ENCODE measurements at regions not wholly inside any gene's neighbourhood (a gene's known extent, or its start where the extent isn't known, plus 50 kb on each side); places are given as distances from the start of the nearest gene placed in this dataset.

GRCh38 chr2:41313082-41313481 is 734.7 kb upstream of the PKDCC start:
- Histone ChIP-seq H3K27ac (no peak overlapping the region), H3K36me3 (no peaks in the 10 kb centered on the region), H3K4me3 (ENCODE audit: low read depth, low read length) (no peak overlapping the region), H3K27me3 (ENCODE audit: insufficient read depth, low read depth, severe bottlenecking) (no peaks in the 10 kb centered on the region), H3K9me3 (ENCODE audit: severe bottlenecking) (no peaks in the 10 kb centered on the region)
- TF ChIP-seq CTCF (IDR thresholded peaks at IDR 0.05; ENCODE audit: low read depth, low read length): no peak
- DNase-seq: no peak

GRCh38 chr2:41314511-41315070 is 733.2 kb upstream of the PKDCC start:
- no peak for DNase-seq
- no peak for TF ChIP-seq CTCF (IDR thresholded peaks at IDR 0.05; ENCODE audit: low read depth, low read length)

GRCh38 chr2:41319437-41319836 is 728.4 kb upstream of the PKDCC start:
- Histone ChIP-seq H3K9me3 (ENCODE audit: severe bottlenecking) (no peaks in the 10 kb centered on the region), H3K27me3 (ENCODE audit: insufficient read depth, low read depth, severe bottlenecking) (no peaks in the 10 kb centered on the region), H3K36me3 (no peaks in the 10 kb centered on the region), H3K4me3 (ENCODE audit: low read depth, low read length) (no peak overlapping the region), H3K27ac (no peak overlapping the region)
- no peak for TF ChIP-seq CTCF (IDR thresholded peaks at IDR 0.05; ENCODE audit: low read depth, low read length)
- no peak for DNase-seq

More at GRCh38 chr2:41314511-41315070, 733.2 kb upstream of the PKDCC start:
- Histone ChIP-seq H3K27ac (no peak overlapping the region), H3K36me3 (no peaks in the 10 kb centered on the region), H3K4me3 (ENCODE audit: low read depth, low read length) (no peak overlapping the region), H3K9me3 (ENCODE audit: severe bottlenecking) (no peaks in the 10 kb centered on the region), H3K27me3 (ENCODE audit: insufficient read depth, low read depth, severe bottlenecking) (no peaks in the 10 kb centered on the region)

- Histone ChIP-seq H3K27ac (no peak overlapping the region), H3K36me3 (no peaks in the 10 kb centered on the region), H3K9me3 (ENCODE audit: severe bottlenecking) (no peaks in the 10 kb centered on the region), H3K27me3 (ENCODE audit: insufficient read depth, low read depth, severe bottlenecking) (no peaks in the 10 kb centered on the region), H3K4me3 (ENCODE audit: low read depth, low read length) (no peak overlapping the region)
- DNase-seq: no peak
- TF ChIP-seq CTCF (IDR thresholded peaks at IDR 0.05; ENCODE audit: low read depth, low read length): no peak
These were observed 727.3 kb upstream of the PKDCC start for GRCh38 chr2:41320491-41320890.

- TF ChIP-seq CTCF (IDR thresholded peaks at IDR 0.05; ENCODE audit: low read depth, low read length): no peak
- Histone ChIP-seq H3K4me3 (ENCODE audit: low read depth, low read length) (no peak overlapping the region), H3K9me3 (ENCODE audit: severe bottlenecking) (no peaks in the 10 kb centered on the region), H3K27me3 (ENCODE audit: insufficient read depth, low read depth, severe bottlenecking) (no peaks in the 10 kb centered on the region), H3K27ac (no peak overlapping the region), H3K36me3 (no peaks in the 10 kb centered on the region)
- DNase-seq: no peak
These were observed 726.5 kb upstream of the PKDCC start for GRCh38 chr2:41321351-41321750.

- no peak overlapping the region for H3K4me3 ChIP-seq (ENCODE audit: low read depth, low read length)
- H3K9me3 ChIP-seq (ENCODE audit: severe bottlenecking): no peaks in the 10 kb centered on the region
- DNase-seq: no peak
- H3K36me3 ChIP-seq: no peaks in the 10 kb centered on the region
- no peaks in the 10 kb centered on the region for H3K27me3 ChIP-seq (ENCODE audit: insufficient read depth, low read depth, severe bottlenecking)
- H3K27ac ChIP-seq: no peak overlapping the region
- TF ChIP-seq CTCF (IDR thresholded peaks at IDR 0.05; ENCODE audit: low read depth, low read length): no peak
These were observed 721.0 kb upstream of the PKDCC start for GRCh38 chr2:41326851-41327250.
